Mesenchymal stem cell (in vitro differentiated cells and primary cell): ENCODE measurements at regions not wholly inside any gene's neighbourhood (a gene's known extent, or its start where the extent isn't known, plus 50 kb on each side); places are given as distances from the start of the nearest gene placed in this dataset.
"Not testable (repeated sequence)": the region's sequence is repeated elsewhere in the genome, so short reads cannot be mapped to it uniquely, and the experiment has no call there.

ENCODE experiments used
- DNase-seq: peaks from one replicate; pipeline ENCODE4 v3.0.0-alpha.2; 2013
- H2AFZ ChIP-seq: one replicate; pipeline ENCODE4 v1.6.1; 2013; ENCODE audit warnings: low read depth, mild to moderate bottlenecking, control low read depth, inconsistent platforms, low read length, moderate library complexity
- H2AK5ac ChIP-seq: 2 replicates; pipeline ENCODE4 v1.6.1; 2013; ENCODE audit warnings: low read length, moderate library complexity, mild to moderate bottlenecking, inconsistent platforms; ENCODE audit not compliant: severe bottlenecking
- H2BK120ac ChIP-seq: one replicate; pipeline ENCODE4 v1.6.1; 2013; ENCODE audit warnings: low read depth, mild to moderate bottlenecking, inconsistent platforms, low read length, moderate library complexity
- H2BK12ac ChIP-seq, 2 experiments: one replicate each; pipeline ENCODE4 v1.6.1; 2013; ENCODE audit warnings: inconsistent platforms in 2 of 2, low read length in 2 of 2, mild to moderate bottlenecking in 2 of 2, moderate library complexity in 2 of 2, control low read depth in 1 of 2
- H2BK15ac ChIP-seq: one replicate; pipeline ENCODE4 v1.6.1; 2013; ENCODE audit warnings: mild to moderate bottlenecking, low read depth, inconsistent platforms; ENCODE audit not compliant: poor library complexity, severe bottlenecking
- H2BK5ac ChIP-seq: 2 replicates; pipeline ENCODE4 v1.6.1; 2013; ENCODE audit warnings: low read depth, mild to moderate bottlenecking, low read length, control low read depth, inconsistent platforms; ENCODE audit not compliant: poor library complexity, severe bottlenecking
- H3K14ac ChIP-seq, 2 experiments: one replicate each; pipeline ENCODE4 v1.6.1; 2013; ENCODE audit warnings: inconsistent platforms in 2 of 2, low read length in 2 of 2, control low read depth in 1 of 2, mild to moderate bottlenecking in 1 of 2, moderate library complexity in 1 of 2
- H3K18ac ChIP-seq, 2 experiments: one replicate each; pipeline ENCODE4 v1.6.1; 2013; ENCODE audit warnings: inconsistent platforms in 2 of 2, low read length in 2 of 2, control low read depth in 1 of 2, low read depth in 1 of 2, mild to moderate bottlenecking in 1 of 2
- H3K23ac ChIP-seq, 2 experiments: one replicate each; pipeline ENCODE4 v1.6.1; 2013; ENCODE audit warnings: inconsistent platforms in 2 of 2, low read length in 2 of 2, mild to moderate bottlenecking in 2 of 2, moderate library complexity in 2 of 2, control low read depth in 1 of 2
- H3K27ac ChIP-seq: 2 replicates; pipeline ENCODE4 v1.5.1; 2013; ENCODE audit warnings: mild to moderate bottlenecking, moderate library complexity, low read length, control low read depth, inconsistent platforms; ENCODE audit not compliant: poor library complexity, severe bottlenecking
- H3K27me3 ChIP-seq, 2 experiments: 2 replicates each; pipeline versions ENCODE4 v1.6.1 to v1.7.0; 2013; ENCODE audit warnings: low read length in 2 of 2, mild to moderate bottlenecking in 2 of 2, moderate library complexity in 2 of 2, control low read depth in 1 of 2, inconsistent platforms in 1 of 2; ENCODE audit not compliant: control insufficient read depth in 1 of 2, insufficient read depth in 1 of 2
- H3K36me3 ChIP-seq, 2 experiments: 2 replicates each; pipeline versions ENCODE4 v1.6.1 to v1.7.0; 2013; ENCODE audit warnings: low read length in 2 of 2, control low read depth in 1 of 2, inconsistent platforms in 1 of 2, low read depth in 1 of 2, mild to moderate bottlenecking in 1 of 2; ENCODE audit not compliant: insufficient read depth in 2 of 2, control insufficient read depth in 1 of 2
- H3K4ac ChIP-seq, 2 experiments: one replicate each; pipeline ENCODE4 v1.6.1; 2013; ENCODE audit warnings: inconsistent platforms in 2 of 2, low read length in 2 of 2, mild to moderate bottlenecking in 2 of 2, moderate library complexity in 2 of 2, control low read depth in 1 of 2, low read depth in 1 of 2
- H3K4me1 ChIP-seq: 2 replicates; pipeline ENCODE4 v1.6.1; 2013; ENCODE audit warnings: low read depth, low read length, control low read depth; ENCODE audit not compliant: control insufficient read depth, insufficient read depth
- H3K4me2 ChIP-seq: 2 replicates; pipeline ENCODE4 v1.6.1; 2013; ENCODE audit warnings: low read length, mild to moderate bottlenecking, inconsistent platforms; ENCODE audit not compliant: poor library complexity, severe bottlenecking
- H3K4me3 ChIP-seq, 2 experiments: 2 replicates each; pipeline versions ENCODE4 v1.5.1 to v1.7.0; 2013; ENCODE audit warnings: low read length in 2 of 2, mild to moderate bottlenecking in 2 of 2, control low read depth in 1 of 2, low read depth in 1 of 2; ENCODE audit not compliant: insufficient read depth in 1 of 2
- H3K79me1 ChIP-seq: replicated peaks from 2 replicates; pipeline ENCODE4 v1.6.1; 2013; ENCODE audit warnings: mild to moderate bottlenecking, control low read depth, low read length, inconsistent platforms; ENCODE audit not compliant: poor library complexity, severe bottlenecking
- H3K9ac ChIP-seq: 2 replicates; pipeline ENCODE4 v1.7.0; 2013; ENCODE audit warnings: mild to moderate bottlenecking, low read length, moderate library complexity
- H3K9me3 ChIP-seq: 2 replicates; pipeline ENCODE4 v1.7.0; 2013; ENCODE audit warnings: mild to moderate bottlenecking, low read length; ENCODE audit not compliant: control insufficient read depth
- H4K8ac ChIP-seq: one replicate; pipeline ENCODE4 v1.6.1; 2013; ENCODE audit warnings: inconsistent platforms, mild to moderate bottlenecking, low read length, moderate library complexity
- H4K91ac ChIP-seq: one replicate; pipeline ENCODE4 v1.6.1; 2013; ENCODE audit warnings: mild to moderate bottlenecking, low read length, inconsistent platforms
- WGBS: methylation state at CpG from one replicate; pipeline ENCODE4 v1.1.7; 2013; ENCODE audit warnings: mixed read lengths; 5-methylcytosine and 5-hydroxymethylcytosine counted together

- Histone ChIP-seq H2BK5ac (no peak overlapping the region), H3K4me1 (no peaks in the 10 kb centered on the region), H4K91ac (no peak overlapping the region), H3K4me3 (no peak overlapping the region), H2BK15ac (no peak overlapping the region), H2AK5ac (no peak overlapping the region), H3K14ac (no peak overlapping the region), H3K79me1 (no peaks in the 10 kb centered on the region), H2AFZ (no peak overlapping the region), H3K23ac (no peak overlapping the region), H4K8ac (no peak overlapping the region), H2BK12ac (no peak overlapping the region), H3K18ac (no peak overlapping the region), H3K36me3 (no peaks in the 10 kb centered on the region), H2BK120ac (no peak overlapping the region), H3K27me3 (peaks cover 22 to 45% of the 10 kb centered on the region in 2 experiments), H3K4me2 (no peak overlapping the region), H3K27ac (no peak overlapping the region), H3K9me3 (no peaks in the 10 kb centered on the region), H3K9ac (no peak overlapping the region), H3K4ac (no peak overlapping the region)
- 40% methylated on average over 1 of the region's 3 CpGs for WGBS
- no peak for DNase-seq
These were observed 83.6 kb upstream of the EXOC2 start for GRCh38 chr6:776528-776931.

GRCh38 chr6:775863-776262 lies 82.9 kb upstream of the EXOC2 start:
- Histone ChIP-seq H3K9me3 (no peaks in the 10 kb centered on the region), H3K18ac (no peak overlapping the region), H3K4me3 (no peak overlapping the region), H3K4me2 (no peak overlapping the region), H3K27ac (no peak overlapping the region), H2BK5ac (no peak overlapping the region), H3K14ac (no peak overlapping the region), H3K4me1 (no peaks in the 10 kb centered on the region), H2BK12ac (no peak overlapping the region), H3K27me3 (peaks cover 16 to 38% of the 10 kb centered on the region in 2 experiments), H4K8ac (no peak overlapping the region), H3K36me3 (no peaks in the 10 kb centered on the region), H3K4ac (no peak overlapping the region), H3K79me1 (no peaks in the 10 kb centered on the region), H4K91ac (no peak overlapping the region), H3K23ac (no peak overlapping the region), H3K9ac (no peak overlapping the region), H2AK5ac (no peak overlapping the region), H2AFZ (no peak overlapping the region), H2BK15ac (no peak overlapping the region), H2BK120ac (no peak overlapping the region)
- WGBS = 58% methylated on average over 5 of the region's 5 CpGs
- DNase-seq = no peak

GRCh38 chr6:771683-772082 lies 78.7 kb upstream of the EXOC2 start:
- not testable (repeated sequence) for H2BK15ac ChIP-seq, H3K4me3 ChIP-seq, H3K9ac ChIP-seq, H3K4ac ChIP-seq, H3K23ac ChIP-seq, DNase-seq, H2BK5ac ChIP-seq, H3K79me1 ChIP-seq, H2AFZ ChIP-seq, H2BK120ac ChIP-seq, H2BK12ac ChIP-seq, H2AK5ac ChIP-seq, H3K14ac ChIP-seq, H3K9me3 ChIP-seq, H4K91ac ChIP-seq, H3K27ac ChIP-seq, H3K18ac ChIP-seq, H4K8ac ChIP-seq, H3K4me2 ChIP-seq, H3K36me3 ChIP-seq, H3K4me1 ChIP-seq
- peaks cover 8 to 13% of the 10 kb centered on the region in 2 experiments for H3K27me3 ChIP-seq

DNA sequence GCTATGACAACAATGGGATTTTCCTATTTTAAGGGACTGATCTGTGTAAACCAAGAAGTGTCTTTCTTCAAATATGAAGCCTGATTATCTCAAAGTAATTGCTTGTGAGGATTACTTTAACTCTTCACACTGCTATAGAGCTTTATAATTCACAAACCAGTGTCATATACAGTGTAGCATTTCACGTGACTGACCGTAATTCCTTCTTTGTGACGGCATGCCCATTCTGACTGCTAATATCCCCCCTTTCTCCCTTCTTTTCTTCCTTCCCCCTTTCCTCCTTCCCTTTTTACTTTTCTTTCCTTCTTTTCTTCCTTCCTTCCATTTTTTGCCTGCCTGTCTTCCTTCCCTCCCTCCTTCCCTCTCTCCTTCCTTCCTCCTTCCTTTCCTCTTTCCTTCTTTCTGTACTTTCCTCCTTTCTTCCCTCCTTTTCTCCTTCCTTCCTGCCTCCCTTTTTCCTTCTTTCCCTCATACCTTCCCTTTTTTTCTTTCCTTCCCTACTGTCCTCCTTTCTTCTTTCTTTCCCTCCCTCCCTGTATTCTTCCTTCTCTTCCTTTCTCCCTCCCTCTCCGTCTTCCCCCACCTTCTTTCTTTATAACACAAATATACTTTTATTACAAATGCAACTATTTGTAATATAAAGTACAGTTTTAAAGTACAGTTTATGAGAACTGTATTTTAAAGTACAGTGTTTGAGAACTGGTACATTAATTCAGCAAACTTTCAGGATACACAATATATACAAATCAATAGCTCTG lies 75.0 kb upstream of the EXOC2 start:
- Histone ChIP-seq H3K4ac (no peak overlapping the region), H4K91ac (no peak overlapping the region), H3K18ac (no peak overlapping the region), H3K4me3 (no peak overlapping the region), H2BK5ac (no peak overlapping the region), H3K14ac (no peak overlapping the region), H4K8ac (no peak overlapping the region), H2AFZ (no peak overlapping the region), H3K36me3 (no peaks in the 10 kb centered on the region), H2BK120ac (no peak overlapping the region), H3K27ac (no peak overlapping the region), H2AK5ac (no peak overlapping the region), H3K79me1 (no peaks in the 10 kb centered on the region), H2BK12ac (no peak overlapping the region), H3K4me2 (no peak overlapping the region), H2BK15ac (no peak overlapping the region), H3K9me3 (no peaks in the 10 kb centered on the region), H3K27me3 (peaks cover 14 to 37% of the 10 kb centered on the region in 2 experiments), H3K9ac (no peak overlapping the region), H3K4me1 (no peaks in the 10 kb centered on the region), H3K23ac (no peak overlapping the region)
- 93% methylated on average over 3 of the region's 4 CpGs for WGBS
- DNase-seq = no peak
